Liver (tissue), 8 donors: ENCODE measurements at regions not wholly inside any gene's neighbourhood (a gene's known extent, or its start where the extent isn't known, plus 50 kb on each side); places are given as distances from the start of the nearest gene placed in this dataset.

ENCODE experiments used
- DNase-seq: peaks from one replicate; pipeline ENCODE4 v3.0.0-alpha.2; 2017; ENCODE audit warnings: low spot score
- H3K27ac ChIP-seq, 2 donors: one replicate each; pipeline ENCODE4 v1.7.0; 2013; ENCODE audit warnings: inconsistent platforms in 2 of 2, low read length in 2 of 2, control low read depth in 1 of 2, low read depth in 1 of 2, mild to moderate bottlenecking in 1 of 2
- H3K27me3 ChIP-seq, 4 donors: one replicate each; pipeline versions ENCODE4 v1.6.1 to v1.7.0; 2013; ENCODE audit warnings: low read length in 3 of 4, inconsistent platforms in 1 of 4, mild to moderate bottlenecking in 1 of 4, moderate library complexity in 1 of 4; ENCODE audit not compliant: control insufficient read depth in 4 of 4, insufficient read depth in 4 of 4
- H3K36me3 ChIP-seq, 4 donors: one replicate each; pipeline versions ENCODE4 v1.6.1 to v1.7.0; 2013; ENCODE audit warnings: low read length in 3 of 4, mild to moderate bottlenecking in 3 of 4, low read depth in 1 of 4, moderate library complexity in 1 of 4; ENCODE audit not compliant: control insufficient read depth in 4 of 4, insufficient read depth in 3 of 4
- H3K4me1 ChIP-seq, 4 donors: one replicate each; pipeline versions ENCODE4 v1.6.1 to v1.7.0; 2013; ENCODE audit warnings: low read length in 3 of 4, mild to moderate bottlenecking in 3 of 4, moderate library complexity in 1 of 4; ENCODE audit not compliant: control insufficient read depth in 4 of 4, insufficient read depth in 4 of 4
- H3K4me3 ChIP-seq, 3 donors: one replicate each; pipeline versions ENCODE4 v1.6.1 to v1.7.0; 2013; ENCODE audit warnings: low read length in 3 of 3, control low read depth in 1 of 3, low read depth in 1 of 3, mild to moderate bottlenecking in 1 of 3
- H3K9ac ChIP-seq, 2 donors: one replicate each; pipeline ENCODE4 v1.7.0; 2013; ENCODE audit warnings: low read length in 2 of 2, mild to moderate bottlenecking in 2 of 2, moderate library complexity in 2 of 2, control low read depth in 1 of 2, low read depth in 1 of 2
- H3K9me3 ChIP-seq, 4 donors: one replicate each; pipeline versions ENCODE4 v1.6.1 to v1.7.0; 2013; ENCODE audit warnings: low read length in 3 of 4; ENCODE audit not compliant: control insufficient read depth in 4 of 4
- ATF3 ChIP-seq: IDR thresholded peaks from 2 replicates; pipeline ENCODE4 v1.6.1; 2016; ENCODE audit warnings: antibody characterized with exemption
- CTCF ChIP-seq: fragments of 150-350 bp; IDR thresholded peaks from 2 replicates; pipeline ENCODE4 v1.5.1; 2017; ENCODE audit warnings: improper control_type of control experiment, low read depth, low read length; ENCODE audit not compliant: missing input control
- EGR1 ChIP-seq, 2 donors: IDR thresholded peaks; 2 replicates each; pipeline ENCODE4 v1.6.1; 2016 to 2018; ENCODE audit warnings: antibody characterized with exemption in 2 of 2, low read depth in 2 of 2
- FOXA1 ChIP-seq: IDR thresholded peaks from 2 replicates; pipeline ENCODE4 v1.6.1; 2016; ENCODE audit warnings: antibody characterized with exemption
- FOXA2 ChIP-seq: IDR thresholded peaks from 2 replicates; pipeline ENCODE4 v1.6.1; 2016; ENCODE audit warnings: antibody characterized with exemption
- GABPA ChIP-seq, 2 donors: IDR thresholded peaks in 1 of 2; conservative IDR thresholded peaks in 1 of 2; 2 replicates each; pipeline ENCODE4 v1.6.1; 2016; ENCODE audit warnings: antibody characterized with exemption in 2 of 2, mild to moderate bottlenecking in 1 of 2, moderate library complexity in 1 of 2
- HNF4A ChIP-seq, 2 donors: conservative IDR thresholded peaks; 2 replicates each; pipeline ENCODE4 v1.6.1; 2016; ENCODE audit warnings: antibody characterized with exemption in 2 of 2, mild to moderate bottlenecking in 2 of 2
- HNF4G ChIP-seq: IDR thresholded peaks from 2 replicates; pipeline ENCODE4 v1.6.1; 2016; ENCODE audit warnings: antibody characterized with exemption
- JUND ChIP-seq, 2 donors: IDR thresholded peaks; 2 replicates each; pipeline ENCODE4 v1.6.1; 2016; ENCODE audit warnings: antibody characterized with exemption in 2 of 2
- MAX ChIP-seq: IDR thresholded peaks from 2 replicates; pipeline ENCODE4 v1.6.1; 2016; ENCODE audit warnings: antibody characterized with exemption
- NR2F2 ChIP-seq: IDR thresholded peaks from 2 replicates; pipeline ENCODE4 v1.6.1; 2016; ENCODE audit warnings: antibody characterized with exemption
- RAD21 ChIP-seq, 2 donors: IDR thresholded peaks; 2 replicates each; pipeline ENCODE4 v1.6.1; 2016; ENCODE audit warnings: antibody characterized with exemption in 2 of 2, mild to moderate bottlenecking in 2 of 2
- REST ChIP-seq: IDR thresholded peaks from 2 replicates; pipeline ENCODE4 v1.6.1; 2016; ENCODE audit warnings: antibody characterized with exemption, mild to moderate bottlenecking
- RXRA ChIP-seq, 2 donors: IDR thresholded peaks; 2 replicates each; pipeline ENCODE4 v1.6.1; 2017 to 2018; ENCODE audit warnings: antibody characterized with exemption in 2 of 2, mild to moderate bottlenecking in 1 of 2
- SP1 ChIP-seq: IDR thresholded peaks from 2 replicates; pipeline ENCODE4 v1.6.1; 2018; ENCODE audit warnings: antibody characterized with exemption, mild to moderate bottlenecking
- TAF1 ChIP-seq: conservative IDR thresholded peaks from 2 replicates; pipeline ENCODE4 v1.6.1; 2016; ENCODE audit warnings: antibody characterized with exemption, mild to moderate bottlenecking
- YY1 ChIP-seq: IDR thresholded peaks from 2 replicates; pipeline ENCODE4 v1.6.1; 2016; ENCODE audit warnings: antibody characterized with exemption, mild to moderate bottlenecking
- ZBTB33 ChIP-seq: IDR thresholded peaks from 2 replicates; pipeline ENCODE4 v1.6.1; 2016; ENCODE audit warnings: antibody characterized with exemption
- WGBS: extraction: QIAGEN DNeasy Blood & Tissue Kit; methylation state at CpG from one replicate; pipeline ENCODE4 v1.1.7; 2013; 5-methylcytosine and 5-hydroxymethylcytosine counted together
- donor health status: healthy.
- donor health status: healthy.
- donor health status: healthy.
- donor health status: healthy.
- donor health status: healthy.

GRCh38 chr10:111926286-111926685 is 257.3 kb downstream of the GPAM start:
- DNase-seq: no peak
- no peak overlapping the region for H3K27ac ChIP-seq
- TF ChIP-seq FOXA2: no peak
- no peak for TF ChIP-seq HNF4G
- TF ChIP-seq HNF4A (conservative IDR thresholded peaks at IDR 0.05): no peak
- TF ChIP-seq ZBTB33: no peak
- TF ChIP-seq TAF1: no peak
- TF ChIP-seq RXRA (IDR thresholded peaks at IDR 0.05): no peak
- no peak for TF ChIP-seq NR2F2
- TF ChIP-seq GABPA (IDR thresholded peaks at IDR 0.05 in 1 of 2, conservative IDR thresholded peaks at IDR 0.05 in 1 of 2): no peak
- TF ChIP-seq REST: no peak
- TF ChIP-seq ATF3: no peak
- no peak for TF ChIP-seq EGR1 (IDR thresholded peaks at IDR 0.05; ENCODE audit: low read depth in 2 of 2)
- TF ChIP-seq MAX: no peak
- TF ChIP-seq RAD21 (IDR thresholded peaks at IDR 0.05): no peak
- TF ChIP-seq FOXA1: no peak
- no peak for TF ChIP-seq SP1
- no peak for TF ChIP-seq JUND (IDR thresholded peaks at IDR 0.05)
- no peak for TF ChIP-seq CTCF
- no peak for TF ChIP-seq YY1
- H3K36me3 ChIP-seq: no peaks in the 10 kb centered on the region
- peaks cover 0 to 3% (median 0%) of the 10 kb centered on the region in 4 donors for H3K9me3 ChIP-seq
- H3K9ac ChIP-seq: no peak overlapping the region
- WGBS: 76% methylated on average over 6 of the region's 6 CpGs
- no peaks in the 10 kb centered on the region for H3K4me1 ChIP-seq
- H3K27me3 ChIP-seq: no peaks in the 10 kb centered on the region
- H3K4me3 ChIP-seq: no peak overlapping the region

- Histone ChIP-seq H3K9ac (no peak overlapping the region), H3K4me3 (no peak overlapping the region), H3K27me3 (no peaks in the 10 kb centered on the region), H3K36me3 (no peaks in the 10 kb centered on the region), H3K9me3 (peaks cover 0 to 3% (median 0%) of the 10 kb centered on the region in 4 donors), H3K4me1 (no peaks in the 10 kb centered on the region), H3K27ac (no peak overlapping the region)
- 86% methylated on average over 5 of the region's 5 CpGs for WGBS
- DNase-seq: no peak
- TF ChIP-seq HNF4G: no peak
These were observed 249.6 kb downstream of the GPAM start for GRCh38 chr10:111933937-111934336.
